HL-60 (cell line): ENCODE measurements at regions not wholly inside any gene's neighbourhood (a gene's known extent, or its start where the extent isn't known, plus 50 kb on each side); places are given as distances from the start of the nearest gene placed in this dataset.

Experiments used
- GABPA ChIP-seq: IDR thresholded peaks from 2 replicates; pipeline ENCODE4 v1.6.1; 2012; ENCODE audit warnings: low read depth
- SPI1 ChIP-seq: IDR thresholded peaks from 2 replicates; pipeline ENCODE4 v1.6.1; 2012; ENCODE audit warnings: low read depth, mild to moderate bottlenecking, borderline replicate concordance
- TF ChIP-seq, protein P1 (sequence below): IDR thresholded peaks from one replicate; pipeline ENCODE4 v1.5.1; 2011; ENCODE audit warnings: low read length, control low read depth, inconsistent platforms; ENCODE audit not compliant: insufficient read depth
- TF ChIP-seq, protein P2 (sequence below): IDR thresholded peaks from 2 replicates; pipeline ENCODE4 v1.6.1; 2012; ENCODE audit warnings: low read depth; ENCODE audit not compliant: insufficient replicate concordance

DNA sequence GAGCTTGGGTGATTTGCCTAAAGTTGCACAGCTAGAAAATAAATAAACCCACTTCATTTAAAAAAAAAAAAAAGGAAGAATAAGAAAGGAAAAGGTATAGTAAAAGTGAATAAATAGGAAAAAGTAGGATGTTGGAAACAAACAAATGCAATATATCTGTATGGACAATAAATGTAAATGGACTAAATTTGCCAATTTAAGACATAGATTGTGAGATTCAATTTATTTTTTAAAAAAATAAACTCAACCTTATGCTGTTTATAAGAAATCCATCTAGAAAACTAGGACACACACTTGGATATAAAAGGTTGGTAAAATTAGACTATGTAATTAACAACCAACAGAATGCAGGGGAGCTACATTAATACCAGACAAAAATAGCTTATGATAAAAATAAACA is 300.0 kb downstream of the AJAP1 start:
- TF ChIP-seq GABPA (no peak), SPI1 (no peak)
- TF ChIP-seq, protein P1, sequence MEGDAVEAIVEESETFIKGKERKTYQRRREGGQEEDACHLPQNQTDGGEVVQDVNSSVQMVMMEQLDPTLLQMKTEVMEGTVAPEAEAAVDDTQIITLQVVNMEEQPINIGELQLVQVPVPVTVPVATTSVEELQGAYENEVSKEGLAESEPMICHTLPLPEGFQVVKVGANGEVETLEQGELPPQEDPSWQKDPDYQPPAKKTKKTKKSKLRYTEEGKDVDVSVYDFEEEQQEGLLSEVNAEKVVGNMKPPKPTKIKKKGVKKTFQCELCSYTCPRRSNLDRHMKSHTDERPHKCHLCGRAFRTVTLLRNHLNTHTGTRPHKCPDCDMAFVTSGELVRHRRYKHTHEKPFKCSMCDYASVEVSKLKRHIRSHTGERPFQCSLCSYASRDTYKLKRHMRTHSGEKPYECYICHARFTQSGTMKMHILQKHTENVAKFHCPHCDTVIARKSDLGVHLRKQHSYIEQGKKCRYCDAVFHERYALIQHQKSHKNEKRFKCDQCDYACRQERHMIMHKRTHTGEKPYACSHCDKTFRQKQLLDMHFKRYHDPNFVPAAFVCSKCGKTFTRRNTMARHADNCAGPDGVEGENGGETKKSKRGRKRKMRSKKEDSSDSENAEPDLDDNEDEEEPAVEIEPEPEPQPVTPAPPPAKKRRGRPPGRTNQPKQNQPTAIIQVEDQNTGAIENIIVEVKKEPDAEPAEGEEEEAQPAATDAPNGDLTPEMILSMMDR: no peak
- TF ChIP-seq, protein P2, sequence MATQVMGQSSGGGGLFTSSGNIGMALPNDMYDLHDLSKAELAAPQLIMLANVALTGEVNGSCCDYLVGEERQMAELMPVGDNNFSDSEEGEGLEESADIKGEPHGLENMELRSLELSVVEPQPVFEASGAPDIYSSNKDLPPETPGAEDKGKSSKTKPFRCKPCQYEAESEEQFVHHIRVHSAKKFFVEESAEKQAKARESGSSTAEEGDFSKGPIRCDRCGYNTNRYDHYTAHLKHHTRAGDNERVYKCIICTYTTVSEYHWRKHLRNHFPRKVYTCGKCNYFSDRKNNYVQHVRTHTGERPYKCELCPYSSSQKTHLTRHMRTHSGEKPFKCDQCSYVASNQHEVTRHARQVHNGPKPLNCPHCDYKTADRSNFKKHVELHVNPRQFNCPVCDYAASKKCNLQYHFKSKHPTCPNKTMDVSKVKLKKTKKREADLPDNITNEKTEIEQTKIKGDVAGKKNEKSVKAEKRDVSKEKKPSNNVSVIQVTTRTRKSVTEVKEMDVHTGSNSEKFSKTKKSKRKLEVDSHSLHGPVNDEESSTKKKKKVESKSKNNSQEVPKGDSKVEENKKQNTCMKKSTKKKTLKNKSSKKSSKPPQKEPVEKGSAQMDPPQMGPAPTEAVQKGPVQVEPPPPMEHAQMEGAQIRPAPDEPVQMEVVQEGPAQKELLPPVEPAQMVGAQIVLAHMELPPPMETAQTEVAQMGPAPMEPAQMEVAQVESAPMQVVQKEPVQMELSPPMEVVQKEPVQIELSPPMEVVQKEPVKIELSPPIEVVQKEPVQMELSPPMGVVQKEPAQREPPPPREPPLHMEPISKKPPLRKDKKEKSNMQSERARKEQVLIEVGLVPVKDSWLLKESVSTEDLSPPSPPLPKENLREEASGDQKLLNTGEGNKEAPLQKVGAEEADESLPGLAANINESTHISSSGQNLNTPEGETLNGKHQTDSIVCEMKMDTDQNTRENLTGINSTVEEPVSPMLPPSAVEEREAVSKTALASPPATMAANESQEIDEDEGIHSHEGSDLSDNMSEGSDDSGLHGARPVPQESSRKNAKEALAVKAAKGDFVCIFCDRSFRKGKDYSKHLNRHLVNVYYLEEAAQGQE: no peak
